Left kidney (tissue), 1 donor: ENCODE measurements at regions not wholly inside any gene's neighbourhood (a gene's known extent, or its start where the extent isn't known, plus 50 kb on each side); places are given as distances from the start of the nearest gene placed in this dataset.
A peak's percentile ranks its signal among the peaks of the same experiment; 100 is the strongest.
"Not testable (repeated sequence)": the region's sequence is repeated elsewhere in the genome, so short reads cannot be mapped to it uniquely, and the experiment has no call there.

Source experiments
- DNase-seq: peaks from one replicate; pipeline ENCODE4 v3.0.0-alpha.2; 2013

- DNase-seq = no peak
Observed at GRCh38 chr21:33993286-33994231, 78.0 kb upstream of the ATP5PO start.

- DNase-seq = not testable (repeated sequence)
Observed at GRCh38 chr21:33992412-33992811, 76.8 kb upstream of the ATP5PO start.

DNA sequence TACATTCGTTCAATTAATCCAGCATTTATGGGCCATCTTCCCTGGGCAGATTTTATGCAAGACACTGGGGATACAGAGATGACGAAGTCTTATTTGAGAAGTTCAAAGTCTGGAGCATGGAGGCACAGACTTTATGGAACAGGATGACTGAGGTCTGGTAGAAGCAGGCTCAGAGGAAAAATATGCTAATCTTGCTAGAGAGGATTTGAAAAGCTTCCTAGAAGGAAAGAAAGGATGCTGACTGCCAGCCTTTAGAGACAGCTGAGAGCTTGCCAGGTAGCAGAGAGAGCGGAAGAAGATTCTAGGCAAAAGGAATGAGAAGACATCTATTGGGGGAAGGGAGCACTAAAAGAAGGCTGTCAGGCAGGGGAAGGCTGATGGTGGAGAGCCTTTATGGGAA lies 75.5 kb upstream of the ATP5PO start:
- no peak for DNase-seq

DNA sequence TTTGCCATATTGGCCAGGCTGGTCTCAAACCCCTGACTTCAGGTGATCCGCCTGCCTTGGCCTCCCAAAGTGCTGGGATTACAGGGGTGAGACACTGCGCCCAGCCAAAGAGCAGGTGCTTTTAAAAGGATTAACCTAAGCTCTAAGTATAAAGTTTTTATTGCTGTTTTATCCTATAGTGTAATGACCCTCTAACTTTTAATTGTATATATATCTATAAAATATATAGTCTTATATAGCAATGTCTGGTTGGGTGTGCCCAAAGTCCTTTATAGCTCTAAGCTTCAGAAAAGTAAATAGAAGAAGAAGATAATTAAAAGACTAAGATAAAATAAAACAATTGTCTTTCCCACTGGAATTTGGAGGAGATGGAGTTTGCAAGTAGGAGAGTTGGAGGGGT lies 73.8 kb upstream of the ATP5PO start:
- no peak for DNase-seq

DNA sequence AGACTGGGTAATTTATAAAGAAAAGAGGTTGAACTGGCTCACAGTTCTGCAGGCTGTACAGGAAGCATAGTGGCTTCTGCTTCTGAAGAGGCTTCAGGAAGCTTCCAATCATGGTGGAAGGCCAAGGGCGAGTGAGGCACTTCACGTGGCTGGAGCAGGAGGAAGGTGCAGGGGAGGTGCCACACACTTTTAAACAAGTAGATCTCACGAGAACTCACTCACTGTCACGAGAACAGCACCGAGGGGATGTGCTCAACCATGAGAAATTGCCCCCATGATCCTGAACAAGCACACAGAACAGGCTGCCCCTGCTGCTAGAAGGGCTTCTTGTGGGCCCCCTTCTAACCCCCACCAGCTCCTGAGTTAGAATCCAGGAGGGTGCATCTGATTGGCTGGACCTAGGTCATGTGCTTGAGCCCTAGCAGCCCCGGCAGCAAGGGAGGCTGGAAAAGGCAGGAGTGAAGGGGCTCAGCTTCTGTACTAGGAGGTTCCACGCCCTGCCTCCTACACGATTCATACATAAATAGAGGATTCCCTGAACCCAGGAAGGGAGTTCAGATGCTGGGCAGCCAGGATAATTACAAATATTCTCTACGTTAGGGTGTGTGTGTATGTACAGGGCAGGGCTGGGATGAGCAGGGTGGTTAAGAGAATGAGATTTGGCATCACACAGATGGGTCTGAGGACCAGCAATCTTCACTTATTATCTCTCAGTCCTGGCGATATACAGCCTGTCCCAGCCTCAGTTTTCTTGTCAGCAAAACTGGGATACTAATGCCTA lies 72.8 kb upstream of the ATP5PO start:
- no peak for DNase-seq

- DNase-seq = no peak
Observed at GRCh38 chr21:33987461-33987860, 71.9 kb upstream of the ATP5PO start.

DNA sequence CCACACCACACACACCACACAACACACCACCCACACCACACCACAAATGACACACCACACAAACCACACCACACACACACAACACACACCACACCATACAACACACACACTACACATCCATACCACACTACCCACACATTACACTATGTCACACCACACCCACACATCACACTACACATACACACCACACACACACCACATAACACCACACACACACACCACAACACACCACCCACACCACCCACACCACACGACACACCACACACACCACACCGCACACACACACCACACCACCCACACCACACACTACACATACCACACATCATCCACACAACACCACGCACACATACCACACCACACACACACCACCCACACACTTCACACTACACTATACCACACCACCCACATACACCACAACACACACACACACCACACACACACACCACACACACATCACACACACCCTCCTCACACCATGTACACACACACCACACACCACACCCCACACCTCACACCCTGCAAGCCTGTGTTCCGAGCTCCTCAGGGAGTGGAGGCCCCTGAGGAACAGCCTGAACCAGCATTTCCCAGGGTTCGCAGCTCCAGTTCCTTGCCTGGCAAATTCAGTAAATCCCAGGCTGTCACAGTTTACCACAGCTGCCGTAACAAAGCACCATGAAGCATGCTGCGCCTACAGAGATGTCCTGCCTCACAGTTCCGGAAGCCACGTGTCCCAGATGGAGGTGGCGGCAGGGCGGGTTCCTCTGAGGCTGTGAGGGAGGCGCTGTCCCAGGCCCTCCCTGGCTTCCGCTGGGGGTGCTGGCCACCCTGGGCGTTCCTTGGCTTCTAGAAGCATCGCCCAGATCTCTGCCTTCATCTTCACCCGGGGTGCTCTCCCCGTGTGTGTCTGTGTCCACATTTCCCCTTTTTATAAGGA lies 69.8 kb upstream of the ATP5PO start:
- no peak for DNase-seq

GRCh38 chr21:33984021-33984481 lies 68.4 kb upstream of the ATP5PO start:
- no peak for DNase-seq

DNA sequence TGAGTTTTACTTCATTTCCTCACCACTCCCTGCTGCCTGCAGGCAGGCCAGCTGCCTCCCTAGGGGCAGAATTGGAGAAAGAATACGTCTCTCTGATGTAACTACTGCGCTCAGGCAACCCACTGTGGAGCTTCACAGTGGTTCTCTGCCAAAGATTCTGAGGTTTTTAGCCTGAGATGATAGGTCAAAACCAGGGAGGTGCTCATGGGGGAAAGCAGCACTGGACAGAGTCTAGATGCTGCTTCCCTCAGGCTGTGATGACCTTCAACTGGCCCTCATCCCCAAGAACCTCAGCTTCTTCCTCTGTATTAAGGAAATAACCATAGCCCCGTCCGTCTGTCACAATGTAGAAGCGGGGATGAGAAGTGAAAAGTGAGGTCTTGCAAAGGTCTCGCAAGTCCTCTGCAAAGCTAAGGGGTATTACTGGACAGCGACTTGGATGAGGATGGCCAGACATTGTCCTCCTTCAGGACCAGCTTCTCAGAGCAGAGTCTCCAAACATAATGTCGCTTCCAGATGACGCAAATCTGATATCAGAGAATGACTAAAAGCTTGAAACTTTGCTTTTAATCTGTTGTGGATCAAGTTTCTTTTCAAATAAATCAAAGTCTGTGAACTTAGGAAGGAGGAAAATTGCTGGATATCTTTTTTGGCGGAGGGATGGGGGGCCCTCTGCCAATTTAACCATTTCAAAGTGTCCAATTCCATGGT lies 65.9 kb upstream of the ATP5PO start:
- no peak for DNase-seq

DNA sequence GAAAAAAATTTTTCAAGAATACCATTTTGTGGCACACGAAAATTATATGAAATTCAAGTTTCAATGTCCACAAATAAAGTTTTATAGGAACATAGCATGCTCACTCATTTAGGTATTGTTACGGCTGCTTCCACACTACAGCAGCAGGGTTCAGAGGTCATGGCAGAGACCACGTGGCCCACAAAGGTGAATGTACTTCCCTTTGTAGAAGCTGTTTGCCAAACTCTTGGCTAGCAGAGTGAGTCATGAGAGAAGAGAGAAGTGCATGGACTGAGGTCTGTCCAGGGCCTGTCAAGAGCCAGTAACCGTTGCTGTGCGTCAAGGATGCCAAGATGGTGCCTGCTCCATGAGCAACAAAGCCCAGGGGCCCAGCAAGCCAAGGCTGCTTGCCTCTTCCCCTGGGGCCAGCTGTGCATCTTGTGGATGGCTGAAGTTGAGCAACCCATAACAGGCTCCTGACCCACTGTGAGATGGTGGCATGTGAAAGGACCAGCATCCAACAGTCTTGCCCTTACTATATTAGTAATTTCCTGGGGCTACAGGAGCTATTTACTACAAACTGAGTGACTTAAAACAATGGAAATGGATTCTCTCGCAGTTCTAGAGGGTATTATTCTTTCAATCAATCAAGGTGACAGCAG lies 64.8 kb upstream of the ATP5PO start:
- DNase-seq = no peak

- DNase-seq = no peak
Observed at GRCh38 chr21:33978585-33978984, 63.0 kb upstream of the ATP5PO start.

DNA sequence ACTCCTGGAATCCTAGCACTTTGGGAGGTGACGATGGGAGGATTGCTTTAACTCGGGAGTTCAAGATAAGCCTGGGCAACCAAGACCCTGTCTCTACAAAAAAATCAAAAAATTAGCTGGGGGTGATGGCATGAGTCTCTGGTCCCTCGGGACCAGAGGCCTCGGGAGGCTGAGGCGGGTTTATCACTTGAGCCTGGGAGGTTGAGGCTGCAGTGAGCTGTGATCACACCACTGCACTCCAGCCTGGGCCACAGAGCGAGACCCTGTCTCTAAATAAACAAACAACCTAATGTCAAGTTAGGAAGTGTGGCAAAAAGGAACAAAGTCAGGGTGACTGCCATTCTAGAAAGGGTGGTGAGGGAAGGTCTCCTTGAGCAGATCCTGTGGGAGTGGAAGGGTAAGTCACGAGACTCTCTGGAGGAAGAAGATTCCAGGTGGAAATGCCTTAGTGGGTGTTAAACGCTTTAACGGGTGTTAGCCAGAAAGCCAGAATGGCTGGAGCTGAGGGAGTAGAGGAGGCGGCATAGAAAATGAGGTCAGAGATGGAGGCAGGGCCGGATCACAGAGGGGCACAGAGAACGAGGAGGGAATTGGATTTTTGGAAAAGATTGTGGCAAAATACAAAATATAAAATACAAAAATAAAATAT lies 62.2 kb upstream of the ATP5PO start:
- no peak for DNase-seq

GRCh38 chr21:33977017-33977720 lies 61.6 kb upstream of the ATP5PO start:
- no peak for DNase-seq

- DNase-seq = peak; percentile 32
Observed at GRCh38 chr21:33976082-33977016, 60.7 kb upstream of the ATP5PO start.

DNA sequence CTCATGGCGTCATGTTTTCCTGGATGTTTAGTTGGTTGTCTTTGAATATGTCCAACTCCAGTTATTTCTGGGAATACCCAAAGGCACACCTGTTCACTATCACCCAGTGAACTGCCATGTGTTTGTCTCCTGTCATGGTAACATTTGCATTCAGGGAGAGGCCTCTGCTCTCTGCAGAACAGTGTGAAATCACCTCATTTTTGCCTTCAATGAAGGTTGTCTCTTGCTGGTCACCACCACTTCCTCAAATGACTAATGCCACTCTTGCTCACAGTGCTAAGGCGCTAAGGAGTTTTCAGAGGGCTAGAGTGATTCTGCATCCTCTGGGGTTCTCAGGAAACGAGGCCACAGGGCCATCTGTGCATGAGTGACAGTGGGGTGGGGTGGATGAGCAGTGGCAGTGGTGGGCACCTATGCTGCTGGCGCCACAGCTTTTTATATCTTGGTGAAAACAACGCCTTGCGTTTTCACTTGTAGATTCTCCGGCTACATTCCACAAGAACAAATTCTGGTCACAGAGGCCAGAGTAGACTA lies 60.0 kb upstream of the ATP5PO start:
- DNase-seq = no peak

DNA sequence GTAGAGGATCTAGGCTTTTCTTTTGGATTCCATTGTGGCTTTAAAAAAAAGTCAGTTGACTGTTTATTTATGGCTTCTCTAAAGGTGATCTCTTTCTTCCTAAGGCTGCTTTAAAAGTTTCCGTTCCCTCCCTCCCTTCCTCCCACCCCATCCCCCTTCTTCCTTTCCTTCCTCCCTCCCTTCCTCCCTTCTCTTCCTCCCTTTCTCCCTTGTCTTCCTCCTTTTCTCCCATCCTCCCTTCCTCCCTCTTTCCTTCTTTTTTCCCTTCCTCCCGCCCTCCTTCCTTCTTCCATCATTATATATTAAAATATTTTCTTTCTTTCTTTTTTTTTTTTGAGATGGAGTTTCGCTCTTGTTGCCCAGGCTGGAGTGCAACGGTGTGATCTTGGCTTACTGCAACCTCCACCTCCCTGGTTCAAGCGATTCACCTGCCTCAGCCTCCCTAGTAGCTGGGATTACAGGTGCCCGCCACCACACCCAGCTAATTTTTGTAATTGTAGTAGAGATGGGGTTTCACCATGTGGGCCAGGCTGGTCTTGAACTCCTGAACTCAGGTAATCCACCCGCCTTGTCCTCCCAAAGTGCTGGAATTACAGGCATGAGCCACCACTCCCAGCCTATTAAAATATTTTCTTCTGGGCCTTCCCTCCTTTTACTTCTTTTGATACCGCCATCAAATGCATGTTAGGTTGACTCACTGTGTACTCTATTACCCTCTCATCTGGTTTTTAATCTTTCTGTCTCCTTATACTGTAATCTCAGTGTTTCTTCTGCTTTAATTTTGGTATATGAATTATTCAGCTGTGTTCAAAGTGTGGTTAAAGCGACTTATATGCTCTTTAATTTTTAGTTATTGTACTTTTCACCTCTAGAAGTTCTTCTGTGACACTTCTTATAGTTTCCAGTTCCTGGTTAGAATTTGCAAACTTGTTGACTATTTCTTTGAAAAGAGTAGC lies 59.2 kb upstream of the ATP5PO start:
- no peak for DNase-seq

GRCh38 chr21:33973268-33973667 lies 57.7 kb upstream of the ATP5PO start:
- no peak for DNase-seq
